Activated CD4-positive, alpha-beta memory T cell treated with anti-CD3 and anti-CD28 coated beads, Interleukin-2, amount 10 ng/mL, durations not matched to agents 7 days and 5 days (primary cell): ENCODE measurements at regions not wholly inside any gene's neighbourhood (a gene's known extent, or its start where the extent isn't known, plus 50 kb on each side); places are given as distances from the start of the nearest gene placed in this dataset.
"Not testable (repeated sequence)": the region's sequence is repeated elsewhere in the genome, so short reads cannot be mapped to it uniquely, and the experiment has no call there.

Source experiments
- CTCF ChIA-PET: fragments of 350-600 bp; sonication (Branson Sonifier 250); formaldehyde crosslinking; loops from one replicate; lab custom pipeline; 2021; ENCODE audit warnings: antibody characterized with exemption, inconsistent platforms; lab: Charles Lee
- POLR2A ChIA-PET: fragments of 350-600 bp; sonication (Branson Sonifier 250); formaldehyde crosslinking; loops from one replicate; lab custom pipeline; 2021; ENCODE audit warnings: antibody characterized with exemption; lab: Charles Lee
- DNase-seq: peaks from one replicate; pipeline ENCODE4 v3.0.0-alpha.2; 2020
- H3K27ac Mint-ChIP-seq: one replicate; pipeline ENCODE4 v1.8.0; 2021; ENCODE audit warnings: mild to moderate bottlenecking, mixed read lengths
- H3K27me3 Mint-ChIP-seq: one replicate; pipeline ENCODE4 v1.8.0; 2021; ENCODE audit warnings: mixed read lengths
- H3K36me3 Mint-ChIP-seq: one replicate; pipeline ENCODE4 v1.8.0; 2021; ENCODE audit warnings: low read depth, mixed read lengths
- H3K4me1 Mint-ChIP-seq: one replicate; pipeline ENCODE4 v1.8.0; 2021; ENCODE audit warnings: mixed read lengths
- H3K4me3 Mint-ChIP-seq: one replicate; pipeline ENCODE4 v1.8.0; 2021; ENCODE audit warnings: mild to moderate bottlenecking, mixed read lengths
- H3K9me3 Mint-ChIP-seq: one replicate; pipeline ENCODE4 v1.8.0; 2021; ENCODE audit warnings: mixed read lengths

- no peak for DNase-seq
- Mint-ChIP-seq H3K4me3 (no peak overlapping the region), H3K27ac (no peak overlapping the region), H3K27me3 (no peaks in the 10 kb centered on the region), H3K36me3 (no peaks in the 10 kb centered on the region), H3K9me3 (no peaks in the 10 kb centered on the region), H3K4me1 (no peaks in the 10 kb centered on the region)
- ChIA-PET POLR2A (no interaction called here), CTCF (no interaction called here)
Measured at GRCh38 chr17:14590459-14591250, 289.8 kb downstream of the HS3ST3B1 start.

- Mint-ChIP-seq H3K36me3 (no peaks in the 10 kb centered on the region), H3K9me3 (no peaks in the 10 kb centered on the region), H3K4me1 (no peaks in the 10 kb centered on the region), H3K4me3 (no peak overlapping the region), H3K27ac (no peak overlapping the region), H3K27me3 (no peaks in the 10 kb centered on the region)
- no peak for DNase-seq
- CTCF ChIA-PET: no interaction called here
- POLR2A ChIA-PET: no interaction called here
Measured at GRCh38 chr17:14585099-14585498, 284.2 kb downstream of the HS3ST3B1 start.

GRCh38 chr17:14582996-14583395, 282.1 kb downstream of the HS3ST3B1 start:
- ChIA-PET POLR2A (no interaction called here), CTCF (no interaction called here)
- H3K27ac Mint-ChIP-seq: no peak overlapping the region
- H3K36me3 Mint-ChIP-seq: no peaks in the 10 kb centered on the region
- H3K9me3 Mint-ChIP-seq: peaks cover 1% of the 10 kb centered on the region
- H3K27me3 Mint-ChIP-seq: no peaks in the 10 kb centered on the region
- H3K4me3 Mint-ChIP-seq: no peak overlapping the region
- no peak for DNase-seq
- no peaks in the 10 kb centered on the region for H3K4me1 Mint-ChIP-seq

- ChIA-PET CTCF (no interaction called here), POLR2A (no interaction called here)
- Mint-ChIP-seq H3K4me1 (no peaks in the 10 kb centered on the region), H3K9me3 (peaks cover 4% of the 10 kb centered on the region), H3K27ac (no peak overlapping the region), H3K4me3 (no peak overlapping the region), H3K36me3 (no peaks in the 10 kb centered on the region), H3K27me3 (no peaks in the 10 kb centered on the region)
- no peak for DNase-seq
Measured at GRCh38 chr17:14581186-14581830, 280.4 kb downstream of the HS3ST3B1 start.

- H3K27me3 Mint-ChIP-seq: no peaks in the 10 kb centered on the region
- ChIA-PET POLR2A (no interaction called here), CTCF (interaction anchor here (0.6 kb wide), 1 partner anchor 24 kb away, joined by 3 read pairs; no protein-coding TSS in a partner anchor)
- peaks cover 4% of the 10 kb centered on the region for H3K9me3 Mint-ChIP-seq
- H3K27ac Mint-ChIP-seq: no peak overlapping the region
- no peaks in the 10 kb centered on the region for H3K36me3 Mint-ChIP-seq
- no peak overlapping the region for H3K4me3 Mint-ChIP-seq
- H3K4me1 Mint-ChIP-seq: no peaks in the 10 kb centered on the region
- no peak for DNase-seq
Measured at GRCh38 chr17:14580499-14580898, 279.6 kb downstream of the HS3ST3B1 start.

- Mint-ChIP-seq H3K9me3 (peaks cover 4% of the 10 kb centered on the region), H3K27ac (no peak overlapping the region), H3K36me3 (no peaks in the 10 kb centered on the region), H3K4me1 (no peaks in the 10 kb centered on the region), H3K4me3 (no peak overlapping the region), H3K27me3 (no peaks in the 10 kb centered on the region)
- POLR2A ChIA-PET: no interaction called here
- CTCF ChIA-PET: interaction anchor here (0.6 kb wide), 1 partner anchor 23 kb away, joined by 3 read pairs; no protein-coding TSS in a partner anchor
- DNase-seq: no peak
Measured at GRCh38 chr17:14579716-14580115, 278.8 kb downstream of the HS3ST3B1 start.

- H3K27me3 Mint-ChIP-seq: no peaks in the 10 kb centered on the region
- H3K4me3 Mint-ChIP-seq: no peak overlapping the region
- no peak overlapping the region for H3K27ac Mint-ChIP-seq
- DNase-seq: no peak
- H3K36me3 Mint-ChIP-seq: no peaks in the 10 kb centered on the region
- ChIA-PET CTCF (no interaction called here), POLR2A (no interaction called here)
- H3K9me3 Mint-ChIP-seq: peaks cover 4% of the 10 kb centered on the region
- no peaks in the 10 kb centered on the region for H3K4me1 Mint-ChIP-seq
Measured at GRCh38 chr17:14575471-14575953, 274.6 kb downstream of the HS3ST3B1 start.

- H3K27me3 Mint-ChIP-seq, POLR2A ChIA-PET, H3K9me3 Mint-ChIP-seq, H3K36me3 Mint-ChIP-seq, H3K4me3 Mint-ChIP-seq, CTCF ChIA-PET, H3K4me1 Mint-ChIP-seq, H3K27ac Mint-ChIP-seq, DNase-seq: not testable (repeated sequence)
Measured at GRCh38 chr17:14560325-14560724, 259.4 kb downstream of the HS3ST3B1 start.

- CTCF ChIA-PET: no interaction called here
- peaks cover 5% of the 10 kb centered on the region for H3K4me1 Mint-ChIP-seq
- no peaks in the 10 kb centered on the region for H3K36me3 Mint-ChIP-seq
- no peak overlapping the region for H3K4me3 Mint-ChIP-seq
- H3K27me3 Mint-ChIP-seq: no peaks in the 10 kb centered on the region
- no peak for DNase-seq
- POLR2A ChIA-PET: no interaction called here
- H3K27ac Mint-ChIP-seq: no peak overlapping the region
- H3K9me3 Mint-ChIP-seq: no peaks in the 10 kb centered on the region
Measured at GRCh38 chr17:14559264-14560119, 258.6 kb downstream of the HS3ST3B1 start.

GRCh38 chr17:14557480-14557879, 256.6 kb downstream of the HS3ST3B1 start:
- no peak for DNase-seq
- ChIA-PET CTCF (interaction anchor here (1.2 kb wide), 1 partner anchor 23 kb away, joined by 3 read pairs; no protein-coding TSS in a partner anchor), POLR2A (no interaction called here)
- Mint-ChIP-seq H3K36me3 (no peaks in the 10 kb centered on the region), H3K27me3 (no peaks in the 10 kb centered on the region), H3K9me3 (no peaks in the 10 kb centered on the region), H3K4me3 (no peak overlapping the region), H3K4me1 (peaks cover 5% of the 10 kb centered on the region), H3K27ac (no peak overlapping the region)

GRCh38 chr17:14553847-14554246, 253.0 kb downstream of the HS3ST3B1 start:
- Mint-ChIP-seq H3K4me3 (no peak overlapping the region), H3K36me3 (no peaks in the 10 kb centered on the region), H3K27ac (no peak overlapping the region), H3K27me3 (no peaks in the 10 kb centered on the region), H3K4me1 (no peaks in the 10 kb centered on the region), H3K9me3 (no peaks in the 10 kb centered on the region)
- ChIA-PET CTCF (no interaction called here), POLR2A (interaction anchor here (0.7 kb wide), 1 partner anchor 252 kb away, joined by 3 read pairs; no protein-coding TSS in a partner anchor)
- no peak for DNase-seq

GRCh38 chr17:14552306-14552705, 251.4 kb downstream of the HS3ST3B1 start:
- ChIA-PET POLR2A (no interaction called here), CTCF (no interaction called here)

GRCh38 chr17:14547556-14547955, 246.7 kb downstream of the HS3ST3B1 start:
- POLR2A ChIA-PET: no interaction called here
- H3K4me1 Mint-ChIP-seq: no peaks in the 10 kb centered on the region
- no peaks in the 10 kb centered on the region for H3K27me3 Mint-ChIP-seq
- no peaks in the 10 kb centered on the region for H3K36me3 Mint-ChIP-seq
- CTCF ChIA-PET: no interaction called here
- no peak for DNase-seq
- no peak overlapping the region for H3K27ac Mint-ChIP-seq
- no peak overlapping the region for H3K4me3 Mint-ChIP-seq
- H3K9me3 Mint-ChIP-seq: no peaks in the 10 kb centered on the region

More at GRCh38 chr17:14552306-14552705, 251.4 kb downstream of the HS3ST3B1 start:
- Mint-ChIP-seq H3K36me3 (no peaks in the 10 kb centered on the region), H3K27me3 (no peaks in the 10 kb centered on the region), H3K27ac (no peak overlapping the region), H3K9me3 (no peaks in the 10 kb centered on the region), H3K4me3 (no peak overlapping the region), H3K4me1 (no peaks in the 10 kb centered on the region)
- no peak for DNase-seq
